ENCODE measurements at regions not wholly inside any gene's neighbourhood (a gene's known extent, or its start where the extent isn't known, plus 50 kb on each side); places are given as distances from the start of the nearest gene placed in this dataset.

- no peak for DNase-seq
- intact Hi-C loops (cut with DNase I; ENCODE audit: low total_unique reads): no loop called here
- TF ChIP-seq CTCF (IDR thresholded peaks at IDR 0.05): no peak
- Histone ChIP-seq H3K27ac (no peak overlapping the region), H3K36me3 (no peaks in the 10 kb centered on the region), H3K27me3 (no peaks in the 10 kb centered on the region), H3K9me3 (peaks cover 0 to 3% (median 0%) of the 10 kb centered on the region in 3 donors), H3K4me3 (no peak overlapping the region), H3K4me1 (no peaks in the 10 kb centered on the region)
Measured at GRCh38 chr13:53719281-53719680, 690.7 kb downstream of the OLFM4 start.

- H3K9me3 ChIP-seq: no peaks in the 10 kb centered on the region
- intact Hi-C loops (cut with DNase I; ENCODE audit: low total_unique reads): no loop called here
- H3K27ac ChIP-seq: no peak overlapping the region
- no peak for TF ChIP-seq CTCF (IDR thresholded peaks at IDR 0.05)
- DNase-seq: no peak
- no peak overlapping the region for H3K4me3 ChIP-seq
- no peaks in the 10 kb centered on the region for H3K27me3 ChIP-seq
- no peaks in the 10 kb centered on the region for H3K36me3 ChIP-seq
- H3K4me1 ChIP-seq: no peaks in the 10 kb centered on the region
Measured at GRCh38 chr13:53732664-53733063, 704.1 kb downstream of the OLFM4 start.

- intact Hi-C loops (cut with DNase I; ENCODE audit: low total_unique reads): no loop called here
- H3K9me3 ChIP-seq: no peaks in the 10 kb centered on the region
- H3K36me3 ChIP-seq: no peaks in the 10 kb centered on the region
- no peaks in the 10 kb centered on the region for H3K27me3 ChIP-seq
- DNase-seq: no peak
- no peak overlapping the region for H3K4me3 ChIP-seq
- no peak overlapping the region for H3K27ac ChIP-seq
- no peaks in the 10 kb centered on the region for H3K4me1 ChIP-seq
- TF ChIP-seq CTCF (IDR thresholded peaks at IDR 0.05): no peak
Measured at GRCh38 chr13:53743906-53744305, 715.3 kb downstream of the OLFM4 start.

GRCh38 chr13:53747825-53748224, 719.2 kb downstream of the OLFM4 start:
- H3K4me3 ChIP-seq: no peak overlapping the region
- no peaks in the 10 kb centered on the region for H3K4me1 ChIP-seq
- H3K9me3 ChIP-seq: no peaks in the 10 kb centered on the region
- no peaks in the 10 kb centered on the region for H3K36me3 ChIP-seq
- intact Hi-C loops (cut with DNase I; ENCODE audit: low total_unique reads): no loop called here
- no peak overlapping the region for H3K27ac ChIP-seq
- no peak for DNase-seq
- no peak for TF ChIP-seq CTCF (IDR thresholded peaks at IDR 0.05)
- H3K27me3 ChIP-seq: no peaks in the 10 kb centered on the region

- H3K27me3 ChIP-seq: no peaks in the 10 kb centered on the region
- intact Hi-C loops (cut with DNase I; ENCODE audit: low total_unique reads): no loop called here
- H3K27ac ChIP-seq: no peak overlapping the region
- H3K9me3 ChIP-seq: no peaks in the 10 kb centered on the region
- no peak overlapping the region for H3K4me3 ChIP-seq
- no peak for DNase-seq
- TF ChIP-seq CTCF (IDR thresholded peaks at IDR 0.05): no peak
- H3K36me3 ChIP-seq: no peaks in the 10 kb centered on the region
- no peaks in the 10 kb centered on the region for H3K4me1 ChIP-seq
Measured at GRCh38 chr13:53749306-53749705, 720.7 kb downstream of the OLFM4 start.

GRCh38 chr13:53759016-53759415, 730.4 kb downstream of the OLFM4 start:
- no peak overlapping the region for H3K4me3 ChIP-seq
- TF ChIP-seq CTCF (IDR thresholded peaks at IDR 0.05): no peak
- H3K36me3 ChIP-seq: no peaks in the 10 kb centered on the region
- no peak overlapping the region for H3K27ac ChIP-seq
- no peaks in the 10 kb centered on the region for H3K4me1 ChIP-seq
- no peaks in the 10 kb centered on the region for H3K9me3 ChIP-seq
- no peaks in the 10 kb centered on the region for H3K27me3 ChIP-seq
- intact Hi-C loops (cut with DNase I; ENCODE audit: low total_unique reads): no loop called here
- DNase-seq: no peak

Data from tibial artery (tissue), 4 donors.